Neural progenitor cell (in vitro differentiated cells): ENCODE measurements at regions not wholly inside any gene's neighbourhood (a gene's known extent, or its start where the extent isn't known, plus 50 kb on each side); places are given as distances from the start of the nearest gene placed in this dataset.

ENCODE experiments used
- DNase-seq: peaks from one replicate; pipeline ENCODE4 v3.0.0-alpha.2; 2016; ENCODE audit warnings: low spot score
- H2AFZ ChIP-seq: fragments of 200-600 bp; sonication (generic); replicated peaks from 2 replicates; pipeline ENCODE4 v1.6.1; 2016; ENCODE audit warnings: antibody characterized with exemption
- H3F3A ChIP-seq: fragments of 200-600 bp; sonication (generic); 2 replicates; pipeline ENCODE4 v1.6.1; 2016; ENCODE audit warnings: antibody characterized with exemption, low read depth
- H3K27ac ChIP-seq: fragments of 200-600 bp; sonication (generic); 2 replicates; pipeline ENCODE4 v1.5.1; 2016; ENCODE audit warnings: mild to moderate bottlenecking
- H3K27me3 ChIP-seq: fragments of 200-600 bp; sonication (generic); 2 replicates; pipeline ENCODE4 v1.6.1; 2016; ENCODE audit warnings: mild to moderate bottlenecking, moderate library complexity
- H3K36me3 ChIP-seq: fragments of 200-600 bp; sonication (generic); 2 replicates; pipeline ENCODE4 v1.5.1; 2016
- H3K4me1 ChIP-seq: fragments of 200-600 bp; sonication (generic); 2 replicates; pipeline ENCODE4 v1.6.1; 2016; ENCODE audit warnings: mixed run types
- H3K4me2 ChIP-seq: fragments of 200-600 bp; sonication (generic); 2 replicates; pipeline ENCODE4 v1.6.1; 2016
- H3K4me3 ChIP-seq: fragments of 200-600 bp; sonication (generic); 2 replicates; pipeline ENCODE4 v1.5.1; 2016
- H3K79me2 ChIP-seq: fragments of 200-600 bp; sonication (generic); 2 replicates; pipeline ENCODE4 v1.6.1; 2016; ENCODE audit warnings: low read depth
- H3K9ac ChIP-seq: fragments of 200-600 bp; sonication (generic); 2 replicates; pipeline ENCODE4 v1.6.1; 2016
- H3K9me3 ChIP-seq: fragments of 200-600 bp; sonication (generic); 2 replicates; pipeline ENCODE4 v1.5.1; 2016; ENCODE audit warnings: low read depth
- H4K20me1 ChIP-seq: fragments of 200-600 bp; sonication (generic); 2 replicates; pipeline ENCODE4 v1.6.1; 2016; ENCODE audit warnings: low read depth
- H3K27ac Mint-ChIP-seq: 3 replicates; pipeline ENCODE4 v1.8.0; 2021; ENCODE audit warnings: mixed read lengths
- H3K27me3 Mint-ChIP-seq: 2 replicates; pipeline ENCODE4 v1.8.0; 2022; ENCODE audit warnings: low read depth, mild to moderate bottlenecking, inconsistent platforms, moderate library complexity, mixed read lengths; ENCODE audit not compliant: insufficient read depth
- H3K36me3 Mint-ChIP-seq: 3 replicates; pipeline ENCODE4 v1.8.0; 2021; ENCODE audit warnings: mixed read lengths
- H3K4me1 Mint-ChIP-seq: 3 replicates; pipeline ENCODE4 v1.8.0; 2021; ENCODE audit warnings: mixed read lengths
- H3K4me3 Mint-ChIP-seq: 3 replicates; pipeline ENCODE4 v1.8.0; 2021; ENCODE audit warnings: mild to moderate bottlenecking, moderate library complexity, mixed read lengths
- H3K9me3 Mint-ChIP-seq: 3 replicates; pipeline ENCODE4 v1.8.0; 2020; ENCODE audit warnings: mixed read lengths
- EZH2 ChIP-seq: fragments of 200-600 bp; sonication (generic); IDR thresholded peaks from 2 replicates; pipeline ENCODE4 v1.6.1; 2017; ENCODE audit warnings: antibody characterized with exemption, mild to moderate bottlenecking, moderate library complexity
- EZH2phosphoT487 ChIP-seq: fragments of 200-600 bp; sonication (generic); IDR thresholded peaks from 2 replicates; pipeline ENCODE4 v1.6.1; 2017; ENCODE audit warnings: antibody characterized with exemption
- TF ChIP-seq, protein P1 (sequence below): fragments of 200-600 bp; sonication (generic); IDR thresholded peaks from 2 replicates; pipeline ENCODE4 v1.5.1; 2017; ENCODE audit warnings: antibody characterized with exemption, mild to moderate bottlenecking

DNA sequence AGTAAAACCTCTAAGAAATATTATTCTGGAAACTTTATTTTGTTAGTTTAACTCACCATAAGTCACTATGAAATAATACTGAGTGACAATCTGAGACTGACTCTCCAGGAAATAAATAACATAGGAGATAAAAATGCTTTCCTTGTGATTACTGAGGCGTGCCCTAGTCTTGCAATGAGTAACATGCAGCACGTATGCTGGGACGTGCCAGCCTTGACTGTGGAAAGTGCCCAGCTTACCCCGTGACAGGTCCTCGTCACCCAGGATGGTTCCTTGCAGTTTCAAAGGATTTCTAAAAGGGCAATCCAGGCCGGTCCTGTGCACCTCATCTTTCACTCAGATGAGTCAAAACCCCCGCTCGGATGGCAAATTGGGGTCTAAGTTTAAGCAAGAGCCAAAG is 720.8 kb upstream of the ADAMTS16 start:
- no peak overlapping the region for H3K4me3 Mint-ChIP-seq
- no peaks in the 10 kb centered on the region for H3K9me3 ChIP-seq
- H3K27me3 ChIP-seq: no peaks in the 10 kb centered on the region
- H2AFZ ChIP-seq: no peak overlapping the region
- TF ChIP-seq EZH2phosphoT487 (no peak), EZH2 (no peak)
- TF ChIP-seq, protein P1, sequence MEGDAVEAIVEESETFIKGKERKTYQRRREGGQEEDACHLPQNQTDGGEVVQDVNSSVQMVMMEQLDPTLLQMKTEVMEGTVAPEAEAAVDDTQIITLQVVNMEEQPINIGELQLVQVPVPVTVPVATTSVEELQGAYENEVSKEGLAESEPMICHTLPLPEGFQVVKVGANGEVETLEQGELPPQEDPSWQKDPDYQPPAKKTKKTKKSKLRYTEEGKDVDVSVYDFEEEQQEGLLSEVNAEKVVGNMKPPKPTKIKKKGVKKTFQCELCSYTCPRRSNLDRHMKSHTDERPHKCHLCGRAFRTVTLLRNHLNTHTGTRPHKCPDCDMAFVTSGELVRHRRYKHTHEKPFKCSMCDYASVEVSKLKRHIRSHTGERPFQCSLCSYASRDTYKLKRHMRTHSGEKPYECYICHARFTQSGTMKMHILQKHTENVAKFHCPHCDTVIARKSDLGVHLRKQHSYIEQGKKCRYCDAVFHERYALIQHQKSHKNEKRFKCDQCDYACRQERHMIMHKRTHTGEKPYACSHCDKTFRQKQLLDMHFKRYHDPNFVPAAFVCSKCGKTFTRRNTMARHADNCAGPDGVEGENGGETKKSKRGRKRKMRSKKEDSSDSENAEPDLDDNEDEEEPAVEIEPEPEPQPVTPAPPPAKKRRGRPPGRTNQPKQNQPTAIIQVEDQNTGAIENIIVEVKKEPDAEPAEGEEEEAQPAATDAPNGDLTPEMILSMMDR: no peak
- H3K4me3 ChIP-seq: no peak overlapping the region
- no peak overlapping the region for H3K27ac Mint-ChIP-seq
- H3K27me3 Mint-ChIP-seq: peaks cover 3% of the 10 kb centered on the region
- H4K20me1 ChIP-seq: no peaks in the 10 kb centered on the region
- no peak overlapping the region for H3K9ac ChIP-seq
- no peaks in the 10 kb centered on the region for H3K36me3 Mint-ChIP-seq
- H3K4me1 Mint-ChIP-seq: peaks cover 4% of the 10 kb centered on the region
- DNase-seq: no peak
- H3K79me2 ChIP-seq: no peaks in the 10 kb centered on the region
- no peaks in the 10 kb centered on the region for H3F3A ChIP-seq
- peaks cover under 1% of the 10 kb centered on the region for H3K4me1 ChIP-seq
- H3K4me2 ChIP-seq: no peak overlapping the region
- H3K27ac ChIP-seq: no peak overlapping the region
- no peaks in the 10 kb centered on the region for H3K36me3 ChIP-seq
- no peaks in the 10 kb centered on the region for H3K9me3 Mint-ChIP-seq

DNA sequence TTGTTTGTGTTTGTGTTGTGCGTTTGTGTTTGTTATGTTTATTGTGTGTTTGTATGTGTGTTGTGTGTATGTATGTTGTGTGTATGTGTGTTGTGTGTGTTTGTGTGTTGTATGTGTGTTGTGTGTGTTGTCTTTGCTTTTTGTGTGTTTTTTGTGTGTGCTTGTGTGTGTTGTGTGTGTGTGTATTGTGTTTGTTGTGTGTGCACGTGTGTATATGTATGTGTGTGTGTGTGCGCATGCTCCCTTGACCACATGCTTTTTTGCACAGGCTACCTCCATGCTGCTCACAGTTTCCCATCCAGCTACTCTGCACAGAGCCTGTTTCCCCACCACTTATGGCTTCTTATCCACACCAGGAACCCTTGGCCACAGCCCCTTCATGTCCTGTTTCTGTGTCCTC is 720.0 kb upstream of the ADAMTS16 start:
- Histone ChIP-seq H3K27me3 (no peaks in the 10 kb centered on the region), H2AFZ (no peak overlapping the region), H4K20me1 (no peaks in the 10 kb centered on the region), H3K36me3 (no peaks in the 10 kb centered on the region), H3K4me3 (no peak overlapping the region), H3K9ac (no peak overlapping the region), H3K9me3 (no peaks in the 10 kb centered on the region), H3K4me2 (no peak overlapping the region), H3K27ac (no peak overlapping the region), H3K79me2 (no peaks in the 10 kb centered on the region), H3K4me1 (no peaks in the 10 kb centered on the region), H3F3A (no peaks in the 10 kb centered on the region)
- Mint-ChIP-seq H3K9me3 (no peaks in the 10 kb centered on the region), H3K27ac (peak overlapping the region; percentile 12), H3K4me1 (peaks cover under 1% of the 10 kb centered on the region), H3K27me3 (peaks cover 3% of the 10 kb centered on the region), H3K4me3 (peak overlapping the region; percentile 2), H3K36me3 (no peaks in the 10 kb centered on the region)
- no peak for TF ChIP-seq EZH2phosphoT487
- TF ChIP-seq, protein P1: no peak
- no peak for TF ChIP-seq EZH2
- DNase-seq: no peak

DNA sequence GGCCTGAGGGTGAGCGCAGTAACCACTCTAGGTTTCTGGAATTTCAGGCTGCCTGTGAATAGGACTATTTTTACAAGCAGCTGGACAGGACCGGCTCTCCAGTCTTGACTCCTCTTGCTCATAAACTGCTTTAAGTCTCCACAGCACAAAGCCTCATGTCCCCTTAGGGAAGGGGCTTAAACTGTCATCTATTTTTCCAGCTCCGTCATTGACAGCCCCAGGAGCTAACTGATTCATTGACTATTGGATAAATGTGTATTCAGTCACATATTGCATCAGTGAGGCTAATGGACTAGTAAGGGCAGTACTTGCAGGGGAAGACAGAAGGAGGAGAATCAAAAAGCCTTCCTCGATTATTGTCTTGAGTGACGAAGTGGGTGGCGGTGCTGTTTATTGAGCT is 719.4 kb upstream of the ADAMTS16 start:
- Mint-ChIP-seq H3K27me3 (peaks cover 3% of the 10 kb centered on the region), H3K27ac (no peak overlapping the region), H3K4me3 (no peak overlapping the region), H3K36me3 (no peaks in the 10 kb centered on the region), H3K9me3 (no peaks in the 10 kb centered on the region), H3K4me1 (no peaks in the 10 kb centered on the region)
- Histone ChIP-seq H3K9me3 (no peaks in the 10 kb centered on the region), H3K4me2 (no peak overlapping the region), H3K79me2 (no peaks in the 10 kb centered on the region), H3F3A (no peaks in the 10 kb centered on the region), H4K20me1 (no peaks in the 10 kb centered on the region), H3K27ac (no peak overlapping the region), H3K4me1 (no peaks in the 10 kb centered on the region), H3K9ac (no peak overlapping the region), H3K36me3 (no peaks in the 10 kb centered on the region), H3K4me3 (no peak overlapping the region), H2AFZ (no peak overlapping the region), H3K27me3 (no peaks in the 10 kb centered on the region)
- no peak for DNase-seq
- TF ChIP-seq, protein P1: no peak
- TF ChIP-seq EZH2 (no peak), EZH2phosphoT487 (no peak)
